IMR-90 (cell line): ENCODE measurements at regions not wholly inside any gene's neighbourhood (a gene's known extent, or its start where the extent isn't known, plus 50 kb on each side); places are given as distances from the start of the nearest gene placed in this dataset.

Experiments used
- ATAC-seq: fragments of 200-7000 bp; cut with Tn5 transposase; 2 replicates; pipeline ENCODE4 v1.9.1; 2020; ENCODE audit warnings: low read depth, mild to moderate bottlenecking, moderate library complexity
- BruUV-seq: library from RNA; stranded (reverse); fragments of 400-500 nt; replicated peaks from 2 replicates; lab custom pipeline; 2021; lab: Mats Ljungman, UMichigan
- CTCF ChIA-PET: fragments of 300-600 bp; formaldehyde crosslinking; extraction: SDS; loops from one replicate; lab custom pipeline; 2021; ENCODE audit warnings: antibody characterized with exemption; lab: Yijun Ruan, JAX
- POLR2A ChIA-PET: fragments of 300-600 bp; sonication (Branson Sonifier 250); formaldehyde crosslinking; loops from one replicate; lab custom pipeline; 2022; ENCODE audit warnings: antibody characterized with exemption; ENCODE audit not compliant: unreplicated experiment; lab: Charles Lee
- DNase-seq: peaks from one replicate; pipeline ENCODE4 v3.0.0; 2013
- H2AFZ ChIP-seq: replicated peaks from 2 replicates; pipeline ENCODE3; 2013; ENCODE audit warnings: low read length, mild to moderate bottlenecking; ENCODE audit not compliant: poor library complexity
- H2AK5ac ChIP-seq: 2 replicates; pipeline ENCODE4 v1.6.1; 2013; ENCODE audit warnings: low read depth, low read length, inconsistent platforms
- H2AK9ac ChIP-seq: replicated peaks from 2 replicates; pipeline ENCODE3; 2013; ENCODE audit warnings: mild to moderate bottlenecking, low read depth, low read length, moderate library complexity; ENCODE audit not compliant: poor library complexity
- H2BK120ac ChIP-seq: 2 replicates; pipeline ENCODE4 v1.6.1; 2013; ENCODE audit warnings: low read depth, low read length, inconsistent platforms
- H2BK15ac ChIP-seq: 3 replicates; pipeline ENCODE4 v1.6.1; 2013; ENCODE audit warnings: low read depth, low read length, inconsistent platforms
- H2BK20ac ChIP-seq: 2 replicates; pipeline ENCODE4 v1.6.1; 2013; ENCODE audit warnings: low read depth, mild to moderate bottlenecking, inconsistent platforms, low read length, moderate library complexity
- H2BK5ac ChIP-seq: 2 replicates; pipeline ENCODE4 v1.6.1; 2013; ENCODE audit warnings: mild to moderate bottlenecking, low read depth, low read length, inconsistent platforms; ENCODE audit not compliant: poor library complexity, severe bottlenecking
- H3K14ac ChIP-seq: replicated peaks from 2 replicates; pipeline ENCODE4 v1.6.1; 2013; ENCODE audit warnings: low read depth, low read length, inconsistent platforms
- H3K18ac ChIP-seq: 2 replicates; pipeline ENCODE4 v1.6.1; 2013; ENCODE audit warnings: low read depth, low read length, control low read depth
- H3K23ac ChIP-seq: 2 replicates; pipeline ENCODE4 v1.6.1; 2013; ENCODE audit warnings: low read depth, low read length, inconsistent platforms
- H3K27ac ChIP-seq: 2 replicates; pipeline ENCODE4 v1.5.1; 2013; ENCODE audit warnings: mild to moderate bottlenecking, control low read depth, low read length; ENCODE audit not compliant: insufficient read depth
- H3K27me3 ChIP-seq: 2 replicates; pipeline ENCODE4 v1.6.1; 2013; ENCODE audit warnings: low read length; ENCODE audit not compliant: control insufficient read depth, insufficient read depth
- H3K36me3 ChIP-seq: 2 replicates; pipeline ENCODE4 v1.6.1; 2013; ENCODE audit warnings: low read length, mixed read lengths; ENCODE audit not compliant: control insufficient read depth, insufficient read depth
- H3K4ac ChIP-seq: 2 replicates; pipeline ENCODE4 v1.6.1; 2013; ENCODE audit warnings: low read depth, low read length, inconsistent platforms
- H3K4me1 ChIP-seq: 2 replicates; pipeline ENCODE4 v1.6.1; 2013; ENCODE audit warnings: low read length, mixed read lengths; ENCODE audit not compliant: control insufficient read depth, insufficient read depth
- H3K4me2 ChIP-seq: 2 replicates; pipeline ENCODE4 v1.6.1; 2013; ENCODE audit warnings: low read depth, mild to moderate bottlenecking, control low read depth, low read length, moderate library complexity
- H3K4me3 ChIP-seq: 2 replicates; pipeline ENCODE4 v1.5.1; 2013; ENCODE audit warnings: low read depth, mild to moderate bottlenecking, control low read depth, low read length, moderate library complexity; ENCODE audit not compliant: insufficient read depth
- H3K56ac ChIP-seq: 2 replicates; pipeline ENCODE4 v1.6.1; 2013; ENCODE audit warnings: low read length, inconsistent platforms; ENCODE audit not compliant: insufficient read depth; ENCODE audit errors: extremely low read depth
- H3K79me1 ChIP-seq, 2 experiments: 2 replicates each; pipeline ENCODE4 v1.6.1; 2013; ENCODE audit warnings: low read length in 2 of 2, inconsistent platforms in 1 of 2, low read depth in 1 of 2
- H3K9ac ChIP-seq: 2 replicates; pipeline ENCODE4 v1.6.1; 2013; ENCODE audit warnings: low read depth, low read length, control low read depth
- H3K9me1 ChIP-seq: 2 replicates; pipeline ENCODE4 v1.6.1; 2013; ENCODE audit warnings: low read length, inconsistent platforms; ENCODE audit not compliant: insufficient read depth
- H3K9me3 ChIP-seq: 2 replicates; pipeline ENCODE4 v1.6.1; 2013; ENCODE audit warnings: low read length; ENCODE audit not compliant: control insufficient read depth, insufficient read depth
- H4K20me1 ChIP-seq: 2 replicates; pipeline ENCODE4 v1.6.1; 2013; ENCODE audit warnings: low read length, inconsistent platforms; ENCODE audit not compliant: insufficient read depth
- H4K5ac ChIP-seq: 2 replicates; pipeline ENCODE4 v1.6.1; 2013; ENCODE audit warnings: mild to moderate bottlenecking, low read depth, low read length, control low read depth
- H4K8ac ChIP-seq, 2 experiments: 2 replicates each; pipeline ENCODE4 v1.6.1; 2013; ENCODE audit warnings: low read depth in 2 of 2, low read length in 2 of 2, control low read depth in 1 of 2, inconsistent platforms in 1 of 2
- H4K91ac ChIP-seq: 2 replicates; pipeline ENCODE4 v1.6.1; 2013; ENCODE audit warnings: low read depth, low read length, inconsistent platforms; ENCODE audit not compliant: insufficient read depth
- CEBPB ChIP-seq: IDR thresholded peaks from 2 replicates; pipeline ENCODE4 v1.6.1; 2012; ENCODE audit warnings: low read depth, low read length, improper control_type of control experiment
- CHD1 ChIP-seq: IDR thresholded peaks from 2 replicates; pipeline ENCODE4 v1.6.1; 2012; ENCODE audit warnings: low read depth, low read length, improper control_type of control experiment
- FOS ChIP-seq: fragments of 150-350 bp; IDR thresholded peaks from 2 replicates; pipeline ENCODE4 v1.6.1; 2016; ENCODE audit warnings: low read depth, low read length
- MAFK ChIP-seq: IDR thresholded peaks from 2 replicates; pipeline ENCODE4 v1.6.1; 2012; ENCODE audit warnings: low read depth, low read length, improper control_type of control experiment
- MXI1 ChIP-seq: IDR thresholded peaks from 2 replicates; pipeline ENCODE4 v1.6.1; 2012; ENCODE audit warnings: low read depth, mild to moderate bottlenecking, low read length, moderate library complexity, borderline replicate concordance
- NFE2L2 ChIP-seq: fragments of 150-350 bp; IDR thresholded peaks from 2 replicates; pipeline ENCODE4 v1.6.1; 2016; ENCODE audit warnings: low read depth, mild to moderate bottlenecking, low read length
- POLR2A ChIP-seq: IDR thresholded peaks from 2 replicates; pipeline ENCODE4 v1.6.1; 2012; ENCODE audit warnings: mild to moderate bottlenecking, low read depth, low read length
- RAD21 ChIP-seq: IDR thresholded peaks from 2 replicates; pipeline ENCODE4 v1.6.1; 2012; ENCODE audit warnings: low read length, improper control_type of control experiment
- RFX5 ChIP-seq: IDR thresholded peaks from 2 replicates; pipeline ENCODE4 v1.8.0; 2012; ENCODE audit warnings: low read depth, mild to moderate bottlenecking, low read length, moderate library complexity
- SMC3 ChIP-seq: fragments of 150-350 bp; IDR thresholded peaks from 2 replicates; pipeline ENCODE4 v1.6.1; 2016; ENCODE audit warnings: low read depth, mild to moderate bottlenecking, antibody characterized with exemption, low read length, moderate library complexity
- WGBS, 2 experiments: methylation state at CpG; one replicate each; pipeline versions ENCODE4 v1.1.5 to v1.1.7; 2013; ENCODE audit warnings: missing lambda C conversion rate in 2 of 2; ENCODE audit not compliant: insufficient read length in 1 of 2; ENCODE audit errors: extremely low coverage in 2 of 2; 5-methylcytosine and 5-hydroxymethylcytosine counted together
- dilution Hi-C: fragments of 300-500 bp; cut with HindIII; formaldehyde crosslinking; loops from one replicate; pipeline ENCODE4 v1.14.3; 2018; ENCODE audit warnings: low sequenced_read_pairs; ENCODE audit not compliant: unreplicated experiment
- in situ Hi-C: fragments of 300-500 bp; cut with MboI; formaldehyde crosslinking; loops from 3 replicates; pipeline ENCODE4 v1.14.3; 2019; ENCODE audit warnings: low sequenced_read_pairs, inconsistent platforms, mixed read lengths
- intact Hi-C: fragments of 100-400 bp; cut with micrococcal nuclease; formaldehyde crosslinking; loops from 2 replicates; pipeline ENCODE4 v1.10.0; 2022
- TF ChIP-seq, protein P1 (sequence below): fragments of 150-350 bp; IDR thresholded peaks from 2 replicates; pipeline ENCODE4 v1.6.1; 2017; ENCODE audit warnings: mild to moderate bottlenecking, antibody characterized with exemption, low read length, low read depth
- TF ChIP-seq, protein P2 (sequence below): fragments of 150-350 bp; IDR thresholded peaks from 2 replicates; pipeline ENCODE4 v1.6.1; 2016; ENCODE audit warnings: low read depth, mild to moderate bottlenecking, low read length, moderate library complexity, borderline replicate concordance
- TF ChIP-seq, protein P3 (sequence below): conservative IDR thresholded peaks from 2 replicates; pipeline ENCODE4 v1.5.1; 2012; ENCODE audit warnings: mild to moderate bottlenecking, low read depth, low read length, improper control_type of control experiment

DNA sequence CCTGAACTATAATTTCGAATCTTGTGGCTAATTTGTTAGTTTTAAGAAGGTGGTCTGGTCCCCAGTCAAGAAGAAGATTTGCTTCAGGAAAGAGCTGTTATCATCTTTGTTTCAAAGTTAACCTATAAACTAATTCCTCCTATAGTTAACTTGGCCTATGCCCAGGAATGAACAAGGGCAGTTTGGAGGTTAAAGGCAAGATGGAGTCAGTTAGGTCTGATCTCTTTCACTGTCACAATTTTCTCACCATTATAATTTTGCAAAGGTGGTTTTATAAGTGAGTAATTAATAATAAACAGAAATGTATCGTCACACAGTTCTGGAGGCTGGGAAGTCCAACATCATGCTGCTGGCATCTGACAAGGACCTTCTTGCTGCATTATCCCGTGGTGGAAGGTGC lies 238.6 kb downstream of the PIK3R1 start:
- BruUV-seq, result no TSS peak
- dilution Hi-C loops, result no loop called here
- Histone ChIP-seq H3K4me3 (no peak overlapping the region), H4K20me1 (no peaks in the 10 kb centered on the region), H2AK9ac (no peak overlapping the region), H3K4me1 (peaks cover 2% of the 10 kb centered on the region), H3K79me1 (no peaks in the 10 kb centered on the region), H2BK20ac (no peak overlapping the region), H3K4me2 (no peak overlapping the region), H3K27me3 (no peaks in the 10 kb centered on the region), H3K18ac (no peak overlapping the region), H2BK120ac (no peak overlapping the region; the same call in 1 of the 2 replicates), H3K23ac (no peak overlapping the region), H2AFZ (no peak overlapping the region), H4K5ac (no peak overlapping the region), H2BK5ac (no peak overlapping the region), H2BK15ac (no peak overlapping the region), H4K8ac (no peak overlapping the region), H3K36me3 (no peaks in the 10 kb centered on the region), H3K27ac (no peak overlapping the region), H4K91ac (no peak overlapping the region), H3K4ac (no peak overlapping the region), H3K9me1 (no peaks in the 10 kb centered on the region), H3K9me3 (no peaks in the 10 kb centered on the region; the same call in 1 of the 2 replicates), H2AK5ac (no peak overlapping the region), H3K56ac (no peak overlapping the region), H3K9ac (no peak overlapping the region), H3K14ac (no peak overlapping the region)
- DNase-seq (no peak), ATAC-seq (no peak)
- WGBS, 2 experiments, result no CpG with 5 or more reads among the region's 3 CpGs
- POLR2A ChIA-PET, result no interaction called here
- intact Hi-C loops, result no loop called here
- in situ Hi-C loops, result no loop called here
- CTCF ChIA-PET, result interaction anchor here (0.6 kb wide), 1 partner anchor 213 kb away, joined by 3 read pairs; no protein-coding TSS in a partner anchor
- TF ChIP-seq SMC3, result no peak
- TF ChIP-seq FOS, result no peak
- TF ChIP-seq, protein P1, sequence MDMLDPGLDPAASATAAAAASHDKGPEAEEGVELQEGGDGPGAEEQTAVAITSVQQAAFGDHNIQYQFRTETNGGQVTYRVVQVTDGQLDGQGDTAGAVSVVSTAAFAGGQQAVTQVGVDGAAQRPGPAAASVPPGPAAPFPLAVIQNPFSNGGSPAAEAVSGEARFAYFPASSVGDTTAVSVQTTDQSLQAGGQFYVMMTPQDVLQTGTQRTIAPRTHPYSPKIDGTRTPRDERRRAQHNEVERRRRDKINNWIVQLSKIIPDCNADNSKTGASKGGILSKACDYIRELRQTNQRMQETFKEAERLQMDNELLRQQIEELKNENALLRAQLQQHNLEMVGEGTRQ, result no peak
- no peak for TF ChIP-seq RFX5
- TF ChIP-seq RAD21, result no peak
- TF ChIP-seq MAFK, result no peak
- TF ChIP-seq POLR2A, result no peak
- no peak for TF ChIP-seq MXI1
- TF ChIP-seq NFE2L2, result no peak
- TF ChIP-seq, protein P2, sequence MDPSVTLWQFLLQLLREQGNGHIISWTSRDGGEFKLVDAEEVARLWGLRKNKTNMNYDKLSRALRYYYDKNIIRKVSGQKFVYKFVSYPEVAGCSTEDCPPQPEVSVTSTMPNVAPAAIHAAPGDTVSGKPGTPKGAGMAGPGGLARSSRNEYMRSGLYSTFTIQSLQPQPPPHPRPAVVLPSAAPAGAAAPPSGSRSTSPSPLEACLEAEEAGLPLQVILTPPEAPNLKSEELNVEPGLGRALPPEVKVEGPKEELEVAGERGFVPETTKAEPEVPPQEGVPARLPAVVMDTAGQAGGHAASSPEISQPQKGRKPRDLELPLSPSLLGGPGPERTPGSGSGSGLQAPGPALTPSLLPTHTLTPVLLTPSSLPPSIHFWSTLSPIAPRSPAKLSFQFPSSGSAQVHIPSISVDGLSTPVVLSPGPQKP, result no peak
- no peak for TF ChIP-seq CEBPB
- TF ChIP-seq, protein P3, sequence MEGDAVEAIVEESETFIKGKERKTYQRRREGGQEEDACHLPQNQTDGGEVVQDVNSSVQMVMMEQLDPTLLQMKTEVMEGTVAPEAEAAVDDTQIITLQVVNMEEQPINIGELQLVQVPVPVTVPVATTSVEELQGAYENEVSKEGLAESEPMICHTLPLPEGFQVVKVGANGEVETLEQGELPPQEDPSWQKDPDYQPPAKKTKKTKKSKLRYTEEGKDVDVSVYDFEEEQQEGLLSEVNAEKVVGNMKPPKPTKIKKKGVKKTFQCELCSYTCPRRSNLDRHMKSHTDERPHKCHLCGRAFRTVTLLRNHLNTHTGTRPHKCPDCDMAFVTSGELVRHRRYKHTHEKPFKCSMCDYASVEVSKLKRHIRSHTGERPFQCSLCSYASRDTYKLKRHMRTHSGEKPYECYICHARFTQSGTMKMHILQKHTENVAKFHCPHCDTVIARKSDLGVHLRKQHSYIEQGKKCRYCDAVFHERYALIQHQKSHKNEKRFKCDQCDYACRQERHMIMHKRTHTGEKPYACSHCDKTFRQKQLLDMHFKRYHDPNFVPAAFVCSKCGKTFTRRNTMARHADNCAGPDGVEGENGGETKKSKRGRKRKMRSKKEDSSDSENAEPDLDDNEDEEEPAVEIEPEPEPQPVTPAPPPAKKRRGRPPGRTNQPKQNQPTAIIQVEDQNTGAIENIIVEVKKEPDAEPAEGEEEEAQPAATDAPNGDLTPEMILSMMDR, result no peak
- TF ChIP-seq CHD1, result no peak
